ENCODE measurements at regions not wholly inside any gene's neighbourhood (a gene's known extent, or its start where the extent isn't known, plus 50 kb on each side); places are given as distances from the start of the nearest gene placed in this dataset.

GRCh38 chr2:15719566-15720313, 128.1 kb downstream of the DDX1 start:
- no peak for DNase-seq (ENCODE audit: low spot score)

DNA sequence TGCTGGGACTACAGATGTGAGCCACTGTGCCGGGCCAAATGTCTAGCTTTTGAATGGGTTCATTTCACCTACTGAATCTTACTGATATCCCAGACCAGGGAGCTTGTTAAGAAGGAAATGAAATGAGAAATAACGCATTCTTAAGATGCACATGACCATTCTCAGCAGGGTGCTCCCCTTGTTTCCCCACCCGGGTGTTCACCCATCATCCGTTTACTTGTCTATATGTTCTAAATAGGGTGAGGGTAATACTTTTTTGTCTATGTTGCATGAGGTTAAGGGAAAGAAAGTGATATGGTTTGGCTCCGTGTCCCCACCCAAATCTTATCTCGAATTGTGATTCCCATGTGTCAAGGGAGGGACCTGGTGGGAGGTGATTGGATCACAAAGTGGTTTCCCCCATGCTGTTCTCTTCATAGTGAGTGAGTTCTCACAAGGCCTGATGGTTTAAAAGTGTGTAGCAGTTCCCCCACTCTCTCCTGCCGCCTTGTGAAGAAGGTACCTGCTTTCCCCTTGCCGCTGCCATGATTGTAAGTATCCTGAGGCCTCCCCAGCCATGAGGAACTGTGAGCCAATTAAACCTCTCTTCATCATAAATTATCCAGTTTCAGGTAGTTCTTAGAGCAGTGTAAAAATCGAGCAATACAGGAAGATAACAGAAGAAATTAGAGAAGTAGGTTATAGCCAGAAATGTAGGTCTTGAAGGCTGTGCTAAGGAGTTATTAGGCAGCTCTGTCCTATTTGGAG, 129.1 kb downstream of the DDX1 start:
- DNase-seq (ENCODE audit: low spot score): no peak

GRCh38 chr2:15721411-15722067, 129.9 kb downstream of the DDX1 start:
- DNase-seq (ENCODE audit: low spot score): no peak

DNA sequence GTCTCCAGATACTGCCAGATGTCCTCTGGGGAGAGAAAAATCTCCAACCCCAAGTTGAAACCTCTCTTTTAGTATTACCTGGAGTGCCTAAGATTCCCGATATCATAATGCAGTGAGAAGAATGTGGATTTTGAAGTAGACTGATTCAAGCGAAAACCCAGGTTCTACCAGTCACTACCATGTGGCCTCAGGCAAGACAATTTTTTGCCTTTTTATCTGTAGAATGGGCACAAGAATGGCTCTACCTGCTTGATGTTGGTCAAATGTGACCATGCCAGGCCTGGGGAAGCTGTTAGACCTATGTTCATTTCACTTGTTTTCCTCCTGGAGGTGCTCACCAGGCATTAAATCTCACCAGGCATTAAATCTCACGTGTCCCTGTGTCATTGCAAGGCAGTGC, 131.3 kb downstream of the DDX1 start:
- no peak for DNase-seq (ENCODE audit: low spot score)

GRCh38 chr2:15724235-15724634, 132.6 kb downstream of the DDX1 start:
- no peak for DNase-seq (ENCODE audit: low spot score)

- no peak for DNase-seq (ENCODE audit: low spot score)
These were observed 133.6 kb downstream of the DDX1 start for GRCh38 chr2:15725101-15725781.

DNA sequence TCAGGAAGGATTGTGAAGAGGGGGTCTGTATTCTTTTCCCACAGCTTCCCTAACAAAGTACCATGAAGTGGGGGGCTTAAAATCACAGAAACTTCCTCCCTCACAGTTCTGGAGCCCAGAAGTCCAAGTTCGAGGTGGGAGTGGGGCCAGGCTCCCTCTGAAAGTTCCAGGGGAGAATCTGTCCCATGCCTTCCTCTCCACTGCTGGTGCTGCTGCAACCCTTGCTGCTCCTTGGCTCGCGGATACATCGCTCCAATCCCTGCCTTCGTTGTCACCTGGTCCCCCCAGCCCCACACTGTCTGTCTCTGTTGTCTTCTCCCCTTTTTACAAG, 134.1 kb downstream of the DDX1 start:
- no peak for DNase-seq (ENCODE audit: low spot score)

DNA sequence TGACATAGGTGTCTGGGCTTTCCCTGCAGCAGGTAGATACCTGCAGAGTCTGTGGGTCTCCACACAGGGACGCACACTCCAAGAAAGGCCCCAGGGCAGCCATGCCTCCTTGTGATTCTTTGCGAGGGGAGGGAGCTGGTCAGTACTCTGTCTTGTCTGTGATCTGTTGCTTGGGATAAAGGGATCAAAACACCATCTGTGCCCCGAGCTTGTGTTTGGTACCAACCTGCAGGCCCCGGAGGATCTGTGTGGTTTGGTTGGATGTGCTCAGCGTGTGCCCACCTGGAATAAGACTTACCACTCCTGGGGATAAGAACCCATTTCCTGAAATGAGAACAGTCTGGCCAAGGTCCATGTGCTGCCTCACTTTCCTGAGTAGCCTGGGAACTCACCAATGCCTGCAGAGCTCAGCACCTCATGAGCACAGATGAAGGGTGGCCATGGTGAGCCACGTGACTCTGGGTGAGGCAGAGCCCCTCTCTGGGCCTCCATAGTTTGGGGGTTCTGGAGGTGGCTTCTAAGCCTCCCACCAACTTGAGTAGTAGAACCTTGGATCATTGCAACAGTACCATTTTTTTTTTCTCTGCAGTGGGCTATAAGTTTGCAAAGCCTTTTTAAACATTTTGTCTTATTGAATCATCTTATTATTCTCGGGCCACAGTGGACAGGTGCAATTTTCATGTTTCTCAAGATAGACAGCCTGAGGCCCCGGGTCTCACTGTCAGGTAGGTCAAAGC, 134.8 kb downstream of the DDX1 start:
- no peak for DNase-seq (ENCODE audit: low spot score)

DNA sequence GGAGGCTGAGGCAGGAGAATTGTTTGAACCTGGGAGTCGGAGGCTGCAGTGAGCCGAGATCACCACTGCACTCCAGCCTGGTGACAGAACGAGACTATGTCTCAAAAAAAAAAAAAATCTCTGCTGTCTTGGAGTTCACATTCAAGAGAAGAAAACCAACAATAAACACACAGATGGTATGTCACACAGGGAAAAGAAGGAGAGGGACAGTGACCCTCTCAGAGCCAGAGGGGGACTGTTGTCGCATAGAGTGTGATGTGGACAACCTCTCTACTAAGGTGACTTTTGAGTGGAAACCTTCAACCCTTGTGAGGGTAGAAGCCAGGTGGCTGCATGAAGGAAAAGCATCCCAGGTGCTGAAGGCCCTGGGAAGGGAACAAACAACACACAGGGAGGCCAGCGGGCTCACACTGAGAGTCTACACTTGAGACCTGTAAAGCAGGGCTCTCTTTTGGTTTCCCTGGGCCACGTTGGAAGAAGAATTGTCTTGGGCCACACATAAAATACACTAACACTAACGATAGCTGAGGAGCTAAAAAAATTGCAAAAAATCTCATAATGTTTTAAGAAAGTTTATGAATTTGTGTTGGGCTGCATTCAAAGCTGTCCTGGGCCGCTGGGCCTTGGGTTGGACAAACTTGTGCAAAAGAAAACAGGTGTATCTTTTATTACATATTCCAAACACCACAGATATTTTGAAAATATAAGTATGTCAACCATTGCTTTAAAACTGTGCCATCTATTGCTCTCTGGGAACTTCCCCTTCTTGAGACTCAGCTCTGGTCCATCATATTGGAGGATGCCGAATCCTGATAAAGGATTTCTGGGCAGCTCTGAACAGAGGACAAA, 136.0 kb downstream of the DDX1 start:
- no peak for DNase-seq (ENCODE audit: low spot score)

DNA sequence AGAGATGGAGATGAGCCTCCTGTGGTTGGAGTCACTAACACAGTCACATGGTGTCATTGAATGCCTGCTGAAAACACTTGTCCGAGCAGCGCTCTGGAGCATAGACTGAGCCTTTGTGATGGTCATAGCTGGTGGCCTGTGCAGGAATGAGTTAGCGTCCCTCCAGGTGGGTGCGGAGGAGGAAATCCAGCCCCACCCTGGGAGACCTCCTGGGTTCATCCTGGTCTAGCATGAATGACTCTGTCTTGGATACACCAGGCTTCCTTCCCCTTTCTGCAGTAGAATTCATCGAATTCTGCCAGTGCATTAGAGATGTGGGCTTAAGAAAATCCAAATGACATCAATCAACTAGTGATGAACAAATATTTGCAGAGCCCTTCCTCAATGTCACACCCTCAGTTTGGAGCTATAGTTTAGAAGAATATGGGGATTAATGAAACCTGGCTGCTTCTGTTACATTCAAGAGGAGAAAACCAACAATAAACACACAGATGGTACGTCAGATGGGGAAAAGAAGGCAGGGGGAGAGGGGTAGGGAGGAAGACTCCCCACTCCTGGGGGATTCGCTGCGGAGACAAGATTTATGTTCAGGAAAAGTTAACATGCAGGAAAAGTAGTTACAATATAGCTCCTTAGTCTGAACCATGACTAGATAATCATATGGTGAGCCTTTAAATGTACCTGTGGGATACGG, 136.7 kb downstream of the DDX1 start:
- no peak for DNase-seq (ENCODE audit: low spot score)

DNA sequence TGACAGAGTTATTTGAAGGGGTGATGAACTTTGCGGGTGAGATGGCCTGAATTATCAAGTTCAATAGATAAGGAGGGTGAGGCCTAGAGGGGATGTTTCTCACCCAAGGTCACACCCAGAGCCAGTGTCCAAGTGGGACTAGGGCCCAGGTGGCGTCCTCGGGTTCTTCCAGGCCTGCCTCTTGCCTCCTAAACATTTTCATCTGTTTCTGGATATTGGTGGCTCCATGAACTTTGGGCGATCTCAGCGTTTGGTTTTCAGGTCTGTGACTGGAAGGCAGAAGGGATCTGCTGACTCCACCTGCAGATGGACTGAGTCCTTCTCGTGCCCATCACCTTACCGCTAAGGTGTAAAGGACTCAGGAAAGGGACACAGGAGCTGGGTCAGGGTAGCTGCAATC, 137.3 kb downstream of the DDX1 start:
- DNase-seq (ENCODE audit: low spot score): no peak

DNA sequence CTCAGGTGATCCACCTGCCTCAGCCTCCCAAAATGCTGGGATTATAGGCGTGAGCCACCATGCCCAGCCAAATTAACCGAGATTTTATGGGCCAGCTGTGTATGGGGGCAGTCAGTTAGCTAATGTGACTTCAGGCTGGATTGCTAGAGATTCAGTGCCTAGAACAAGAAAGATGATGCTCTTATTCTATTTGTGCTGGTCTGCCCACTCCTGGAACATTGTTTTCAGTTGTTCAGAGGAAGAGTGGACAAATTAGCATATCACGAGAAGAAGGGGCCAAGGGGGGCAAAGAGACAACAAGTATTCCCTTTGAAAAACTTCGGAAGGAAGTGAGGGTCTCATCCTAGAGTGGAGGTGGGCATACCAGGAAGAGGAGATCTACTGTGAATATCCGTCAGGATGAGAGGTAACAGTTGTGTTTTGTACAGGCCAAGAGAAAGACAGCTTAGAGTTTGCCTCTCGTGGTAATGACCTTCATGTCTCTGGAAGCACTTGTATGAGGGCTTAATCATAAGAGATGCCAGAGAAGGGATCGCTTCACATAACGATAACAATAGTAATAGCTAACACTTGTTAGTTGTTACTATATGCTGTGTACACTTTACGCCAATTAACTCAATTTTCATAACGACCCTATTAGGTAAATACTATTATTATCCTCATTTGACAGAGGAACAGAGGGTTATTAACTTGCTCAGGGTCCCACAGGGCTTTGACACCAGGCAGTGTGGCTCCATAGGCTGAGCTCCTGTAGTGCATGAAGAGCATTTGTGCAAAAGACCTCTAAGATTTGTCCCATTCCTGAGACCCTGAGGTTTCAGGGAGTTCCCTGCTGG, 138.3 kb downstream of the DDX1 start:
- no peak for DNase-seq (ENCODE audit: low spot score)

- DNase-seq (ENCODE audit: low spot score): peak; percentile 53
These were observed 139.0 kb downstream of the DDX1 start for GRCh38 chr2:15730545-15731212.

DNA sequence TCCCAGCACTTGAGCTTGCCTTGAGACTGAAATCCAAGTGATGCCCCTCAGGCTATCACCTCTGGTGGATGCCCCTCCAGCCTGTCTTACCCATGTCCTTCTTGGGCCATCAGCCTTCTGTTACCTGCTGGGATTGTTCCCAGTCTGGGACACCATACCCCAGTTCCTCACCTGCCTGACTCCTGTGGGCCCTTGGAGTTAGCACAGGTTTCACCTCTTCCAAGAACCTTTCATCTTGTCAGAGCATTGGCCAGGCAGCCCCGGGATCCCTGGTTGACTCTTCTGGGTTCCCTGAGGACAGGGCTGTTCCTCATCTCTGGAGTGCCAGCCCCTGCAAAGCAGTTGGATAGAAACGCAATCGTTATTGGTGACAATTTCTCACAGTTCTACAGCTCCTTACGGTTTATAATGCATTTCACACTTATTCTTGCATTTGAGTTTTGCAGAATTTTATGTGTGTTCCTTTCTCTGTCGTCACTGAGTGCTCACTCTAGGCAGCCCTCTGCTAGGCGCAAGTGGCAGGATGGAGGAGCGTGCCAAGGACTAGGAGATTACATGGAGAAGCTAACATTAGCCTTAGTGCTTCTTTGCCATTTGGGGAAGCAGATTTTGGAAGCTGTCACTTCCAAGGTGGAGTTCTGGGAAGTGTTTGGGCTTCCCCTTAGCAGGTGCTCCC, 139.7 kb downstream of the DDX1 start:
- DNase-seq (ENCODE audit: low spot score): no peak

- DNase-seq (ENCODE audit: low spot score): no peak
These were observed 140.2 kb downstream of the DDX1 start for GRCh38 chr2:15731889-15732271.

GRCh38 chr2:15732341-15733077, 140.8 kb downstream of the DDX1 start:
- no peak for DNase-seq (ENCODE audit: low spot score)

DNA sequence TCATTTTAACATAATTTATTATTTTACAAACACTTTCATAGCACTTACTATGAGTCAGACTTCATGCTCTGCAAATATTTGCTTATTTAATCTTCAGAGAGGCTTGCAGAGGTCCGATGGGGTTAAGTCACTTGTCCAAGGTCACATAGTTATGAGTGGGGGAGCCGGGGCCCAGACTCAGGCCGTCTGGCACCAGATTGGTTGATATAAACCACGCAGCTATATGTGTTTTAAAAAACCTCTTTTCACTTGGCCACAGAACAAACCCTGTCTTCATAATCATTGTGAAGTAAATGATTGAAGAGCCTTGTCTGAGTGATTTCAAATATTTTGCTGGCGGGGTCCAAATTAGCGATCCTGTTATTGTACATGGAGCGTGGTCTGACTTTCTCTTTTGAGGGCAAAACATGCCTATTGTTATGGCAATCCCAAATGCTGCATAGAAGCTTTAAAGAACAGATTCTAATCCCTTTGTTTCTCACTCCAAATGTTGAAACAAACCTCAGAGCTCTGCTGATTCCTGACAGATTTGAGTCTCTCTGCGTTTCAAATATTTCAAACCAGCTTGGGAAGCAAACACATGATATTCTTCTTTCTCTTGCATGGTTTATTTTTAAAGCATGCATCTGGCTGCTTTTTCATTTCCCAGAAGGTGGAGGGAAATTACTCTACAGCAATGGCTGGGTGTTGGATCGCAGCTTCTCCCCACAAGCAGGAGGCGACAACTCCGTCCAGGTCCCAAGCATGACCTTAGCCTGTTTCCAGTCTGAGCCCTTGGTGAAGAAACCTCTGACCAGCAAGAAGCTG, 142.4 kb downstream of the DDX1 start:
- no peak for DNase-seq (ENCODE audit: low spot score)
